ENCODE measurements at regions not wholly inside any gene's neighbourhood (a gene's known extent, or its start where the extent isn't known, plus 50 kb on each side); places are given as distances from the start of the nearest gene placed in this dataset.

DNA sequence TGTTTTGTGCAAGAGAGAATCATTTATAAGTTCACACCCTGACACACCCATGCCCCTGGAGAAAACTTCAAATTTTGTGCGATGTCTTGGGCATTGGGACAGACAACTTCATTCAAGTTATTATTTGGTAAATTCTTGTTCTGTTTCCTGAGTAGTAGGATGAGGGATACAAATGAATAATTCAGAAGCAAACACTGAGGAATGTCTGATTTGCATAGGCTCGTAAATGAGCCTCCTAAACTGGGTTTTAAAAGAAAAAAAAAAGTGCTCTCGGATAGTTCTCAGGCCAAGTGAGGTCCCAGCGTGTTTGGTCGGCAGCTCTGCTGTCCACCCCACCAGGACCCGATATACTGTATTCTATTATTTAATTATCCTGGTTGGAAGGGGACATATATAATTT, 134.7 kb upstream of the CPM start:
- H3K4me3 ChIP-seq (ENCODE audit: low read depth, low read length), result no peak overlapping the region
- no peak for TF ChIP-seq CTCF (IDR thresholded peaks at IDR 0.05; ENCODE audit: borderline replicate concordance, insufficient read depth, low read depth, low read length)

GRCh38 chr12:69068448-69068847, 135.5 kb upstream of the CPM start:
- H3K4me3 ChIP-seq (ENCODE audit: low read depth, low read length), result no peak overlapping the region
- TF ChIP-seq CTCF (IDR thresholded peaks at IDR 0.05; ENCODE audit: borderline replicate concordance, insufficient read depth, low read depth, low read length), result no peak

DNA sequence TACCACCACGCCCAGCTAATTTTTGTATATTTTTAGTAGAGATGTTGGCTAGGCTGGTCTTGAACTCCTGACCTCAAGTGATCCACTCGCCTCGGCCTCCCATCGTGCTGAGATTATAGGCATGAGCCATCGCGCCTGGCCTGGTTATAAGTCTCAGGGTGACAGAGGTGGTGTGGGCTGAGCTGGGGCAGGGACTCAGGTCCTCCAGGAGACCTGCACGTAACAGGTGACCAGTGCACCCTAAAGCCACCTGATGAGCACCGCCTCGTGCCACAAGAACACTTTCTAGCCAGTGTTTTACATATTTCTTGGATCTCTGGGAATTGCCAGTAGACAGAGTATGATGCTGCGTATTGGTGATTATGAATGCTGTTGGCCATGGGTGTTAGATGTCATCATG, 136.5 kb upstream of the CPM start:
- no peak overlapping the region for H3K4me3 ChIP-seq (ENCODE audit: low read depth, low read length)
- no peak for TF ChIP-seq CTCF (IDR thresholded peaks at IDR 0.05; ENCODE audit: borderline replicate concordance, insufficient read depth, low read depth, low read length)

DNA sequence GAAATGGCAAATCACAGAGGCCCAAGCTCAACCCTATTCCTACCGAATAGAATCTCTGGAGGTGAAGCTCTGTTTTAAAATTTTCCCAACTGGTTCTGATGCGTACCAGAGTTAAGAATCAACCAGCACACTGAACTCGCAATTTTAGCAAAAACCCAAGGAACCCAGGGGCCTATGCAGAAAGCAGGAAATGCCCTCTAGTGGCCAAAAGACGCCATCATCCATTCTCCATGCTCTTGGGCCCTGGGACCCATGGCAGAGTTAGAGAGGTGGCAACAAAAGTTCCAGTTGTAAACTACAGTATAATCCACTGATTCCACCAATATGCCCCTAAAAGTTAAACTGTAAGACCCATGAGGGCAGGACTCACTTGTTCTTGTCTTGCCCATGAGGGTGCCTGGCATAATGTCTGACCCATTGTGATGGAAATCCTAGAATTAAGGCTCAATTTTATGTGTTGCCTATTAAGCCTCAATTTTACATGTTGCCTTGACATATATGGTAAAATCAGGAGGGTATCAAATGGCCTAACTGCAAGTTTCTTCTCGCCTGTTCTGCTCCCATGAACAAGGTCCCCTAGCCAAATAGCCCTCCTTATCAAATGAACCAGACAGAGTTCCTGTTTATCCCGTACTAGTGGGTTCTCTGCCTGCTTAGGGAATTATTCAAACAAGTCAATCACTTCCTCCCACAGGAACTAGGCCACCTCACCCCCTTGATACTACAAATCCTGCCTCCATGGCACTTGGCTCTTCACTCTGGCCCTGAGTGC, 137.5 kb upstream of the CPM start:
- TF ChIP-seq CTCF (IDR thresholded peaks at IDR 0.05; ENCODE audit: borderline replicate concordance, insufficient read depth, low read depth, low read length), result peak; percentile 85
- no peak overlapping the region for H3K4me3 ChIP-seq (ENCODE audit: low read depth, low read length)

GRCh38 chr12:69071091-69071370, 138.1 kb upstream of the CPM start:
- TF ChIP-seq CTCF (IDR thresholded peaks at IDR 0.05; ENCODE audit: borderline replicate concordance, insufficient read depth, low read depth, low read length), result no peak
- no peak overlapping the region for H3K4me3 ChIP-seq (ENCODE audit: low read depth, low read length)

- no peak overlapping the region for H3K4me3 ChIP-seq (ENCODE audit: low read depth, low read length)
- TF ChIP-seq CTCF (IDR thresholded peaks at IDR 0.05; ENCODE audit: borderline replicate concordance, insufficient read depth, low read depth, low read length), result no peak
Measured at GRCh38 chr12:69073035-69073434, 140.1 kb upstream of the CPM start.

DNA sequence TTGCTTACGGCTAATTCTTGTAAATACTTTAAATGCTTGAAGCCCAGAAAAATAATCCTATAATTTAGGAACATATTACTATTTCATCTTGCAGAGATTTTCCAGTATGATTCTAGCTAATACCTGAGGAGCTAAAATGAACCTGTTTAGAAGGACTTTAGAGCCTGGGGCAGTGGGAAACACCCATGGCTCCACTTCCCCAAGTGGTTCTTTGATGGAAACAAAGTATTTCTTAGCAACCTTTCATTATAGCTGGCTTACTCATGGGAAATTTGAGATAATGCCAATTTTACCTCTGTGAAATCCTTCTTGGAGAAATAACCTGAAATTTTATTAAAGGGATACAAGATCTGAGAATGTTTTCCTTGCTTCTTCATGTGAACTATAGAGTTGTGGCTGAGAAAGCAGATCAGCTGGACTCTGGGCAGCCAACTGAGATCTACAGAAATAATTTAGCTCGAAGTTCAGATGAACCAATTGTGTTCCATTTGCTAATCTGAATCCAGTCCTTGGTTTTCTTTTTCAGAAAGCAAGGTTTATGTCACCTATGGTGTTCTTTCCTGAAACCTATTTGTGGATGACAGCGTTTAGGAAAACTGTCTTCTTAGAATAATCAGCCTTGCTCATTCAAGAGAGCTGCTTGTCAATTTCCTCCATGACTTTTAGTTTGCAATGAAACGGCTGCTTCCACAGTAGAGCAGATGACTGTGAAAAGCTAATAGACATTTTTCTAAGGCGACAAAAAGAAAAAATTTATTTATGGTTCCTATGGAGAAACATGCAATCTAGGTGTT, 141.8 kb upstream of the CPM start:
- no peak overlapping the region for H3K4me3 ChIP-seq (ENCODE audit: low read depth, low read length)
- TF ChIP-seq CTCF (IDR thresholded peaks at IDR 0.05; ENCODE audit: borderline replicate concordance, insufficient read depth, low read depth, low read length), result no peak

All from GM12875 (cell line).